Head of caudate nucleus (tissue), 42 donors: ENCODE measurements at regions not wholly inside any gene's neighbourhood (a gene's known extent, or its start where the extent isn't known, plus 50 kb on each side); places are given as distances from the start of the nearest gene placed in this dataset.
"Not testable (repeated sequence)": the region's sequence is repeated elsewhere in the genome, so short reads cannot be mapped to it uniquely, and the experiment has no call there.

Source experiments
- DNase-seq, 42 donors: peaks; one replicate each; pipeline versions ENCODE4 v3.0.0 to v3.0.0-alpha.2; 2020 to 2021; ENCODE audit warnings: mixed read lengths in 7 of 42
- intact Hi-C: fragments of 100-400 bp; cut with DNase I; formaldehyde crosslinking; loops from one replicate; pipeline ENCODE4 v1.15.0; 2022

GRCh38 chr6:103455275-103455674, 1404.4 kb downstream of the HACE1 start:
- DNase-seq, result no peak
- intact Hi-C loops, result no loop called here

- intact Hi-C loops, result no loop called here
These were observed 1450.2 kb downstream of the HACE1 start for GRCh38 chr6:103409475-103409874.

DNA sequence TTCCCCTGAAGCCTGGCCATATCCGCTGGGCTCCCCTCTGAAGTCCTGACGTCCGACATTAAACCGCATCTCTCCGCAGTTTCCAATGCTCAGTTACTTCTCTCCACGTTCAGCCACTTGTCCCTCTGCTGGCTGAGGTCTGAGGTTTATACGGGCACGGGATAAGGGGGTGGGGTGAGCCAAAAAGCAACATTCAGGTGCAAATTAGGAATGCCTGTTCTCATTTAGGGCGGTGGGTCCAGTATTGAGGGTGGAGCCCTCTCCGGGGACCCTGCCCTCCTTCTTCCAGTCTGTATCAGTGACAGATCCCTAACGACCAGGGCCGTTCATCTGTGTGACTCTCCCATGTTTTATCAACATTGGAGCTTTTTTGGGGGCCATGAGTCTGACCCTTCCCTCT, 1454.4 kb downstream of the HACE1 start:
- intact Hi-C loops, result no loop called here
- DNase-seq, result no peak

More at GRCh38 chr6:103409475-103409874, 1450.2 kb downstream of the HACE1 start:
- DNase-seq, result no peak

DNA sequence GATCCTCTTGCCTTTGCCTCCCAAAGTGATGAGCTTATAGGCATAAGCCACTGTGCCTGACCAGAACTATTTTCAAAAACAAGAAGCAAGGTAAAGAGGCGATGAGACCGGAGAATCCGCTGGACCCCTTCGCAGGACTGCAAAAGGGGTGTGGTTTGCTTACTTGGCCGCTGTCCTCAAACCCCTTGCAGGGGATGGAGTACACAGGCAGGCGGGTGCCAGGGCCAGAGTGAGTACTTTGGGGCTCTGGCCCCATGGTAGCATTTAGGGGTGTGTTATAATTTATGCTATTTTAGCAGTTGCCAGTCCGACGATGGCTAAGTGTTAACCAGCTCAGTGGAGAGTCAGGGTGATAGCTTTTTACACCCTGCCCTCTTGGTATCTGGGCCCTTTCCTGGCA, 1454.9 kb downstream of the HACE1 start:
- no peak for DNase-seq
- intact Hi-C loops, result no loop called here

DNA sequence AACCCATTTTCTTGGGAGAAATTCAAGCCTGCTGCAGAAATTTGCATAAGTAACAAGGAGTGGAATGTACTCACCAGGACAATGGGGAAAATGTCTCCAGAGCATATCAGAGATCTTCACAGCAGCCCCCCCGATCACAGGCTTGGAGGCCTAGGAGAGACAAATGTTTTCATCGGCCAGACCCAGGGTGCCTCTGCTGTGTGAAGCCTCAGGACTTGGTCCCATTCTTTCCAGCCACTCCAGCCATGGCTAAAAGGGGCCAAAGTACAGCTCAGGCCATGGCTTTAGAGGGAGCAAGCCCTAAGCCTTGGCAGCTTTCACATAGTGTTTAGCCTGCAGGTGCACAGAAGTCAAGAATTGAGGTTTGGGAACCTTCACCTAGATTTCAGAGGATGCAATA, 1463.0 kb downstream of the HACE1 start:
- DNase-seq, result no peak
- intact Hi-C loops, result no loop called here

DNA sequence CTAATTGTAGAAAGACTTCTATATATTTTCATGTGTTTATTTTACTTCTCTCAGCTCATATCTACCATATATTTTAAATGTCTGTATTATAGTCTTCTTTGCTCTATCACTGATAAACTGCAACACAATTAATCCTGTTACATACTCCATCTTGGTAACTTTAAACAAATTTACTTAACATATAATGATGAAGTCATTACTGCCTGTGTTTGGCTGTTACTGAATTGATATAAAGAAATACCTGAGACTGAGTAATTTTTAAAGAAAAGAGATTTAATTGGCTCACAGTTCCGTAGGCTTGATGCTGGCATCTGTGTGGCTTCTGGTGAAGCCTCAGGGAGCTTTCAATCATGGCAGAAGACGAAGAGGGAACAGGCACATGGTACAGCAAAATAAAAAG, 1480.4 kb downstream of the HACE1 start:
- intact Hi-C loops, result no loop called here
- no peak for DNase-seq

DNA sequence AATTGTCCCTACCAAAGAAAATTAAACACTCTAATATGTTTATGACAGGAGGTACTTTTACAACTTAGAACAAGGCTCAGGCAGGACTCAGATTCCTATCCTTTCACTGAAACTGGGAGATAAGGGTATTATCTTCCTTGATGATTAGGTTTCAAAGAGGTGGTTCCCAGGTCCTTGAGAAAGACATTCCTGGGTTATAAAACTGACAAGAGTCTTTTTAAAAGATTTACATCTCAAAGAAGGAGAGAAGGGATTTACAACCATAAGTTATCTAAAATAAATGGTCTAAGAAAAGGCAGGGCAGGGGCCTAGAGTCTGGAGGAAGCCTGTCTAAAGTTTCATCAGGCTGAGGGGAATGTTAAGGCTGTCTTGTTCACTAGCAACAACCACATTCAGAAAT, 1492.5 kb downstream of the HACE1 start:
- intact Hi-C loops, result no loop called here
- no peak for DNase-seq

DNA sequence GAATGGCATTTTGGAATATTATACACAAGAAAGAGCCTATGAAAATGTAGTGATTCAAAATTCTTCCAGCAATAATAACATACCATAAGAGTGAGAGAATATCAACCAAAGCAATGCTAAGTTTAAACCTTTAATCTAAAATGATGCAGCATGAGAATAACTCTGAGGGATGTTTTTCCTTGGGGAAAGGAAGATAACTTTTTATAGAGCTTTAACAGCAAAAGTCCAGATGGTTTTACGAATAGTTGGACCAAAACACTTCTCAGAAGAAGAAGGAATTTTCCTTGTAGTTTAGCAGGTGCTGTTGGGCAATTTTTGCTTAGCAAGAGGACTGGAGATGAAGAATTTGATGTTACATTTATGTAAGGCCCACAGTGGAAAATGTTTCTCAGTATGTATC, 1503.2 kb downstream of the HACE1 start:
- DNase-seq, result no peak
- intact Hi-C loops, result no loop called here

DNA sequence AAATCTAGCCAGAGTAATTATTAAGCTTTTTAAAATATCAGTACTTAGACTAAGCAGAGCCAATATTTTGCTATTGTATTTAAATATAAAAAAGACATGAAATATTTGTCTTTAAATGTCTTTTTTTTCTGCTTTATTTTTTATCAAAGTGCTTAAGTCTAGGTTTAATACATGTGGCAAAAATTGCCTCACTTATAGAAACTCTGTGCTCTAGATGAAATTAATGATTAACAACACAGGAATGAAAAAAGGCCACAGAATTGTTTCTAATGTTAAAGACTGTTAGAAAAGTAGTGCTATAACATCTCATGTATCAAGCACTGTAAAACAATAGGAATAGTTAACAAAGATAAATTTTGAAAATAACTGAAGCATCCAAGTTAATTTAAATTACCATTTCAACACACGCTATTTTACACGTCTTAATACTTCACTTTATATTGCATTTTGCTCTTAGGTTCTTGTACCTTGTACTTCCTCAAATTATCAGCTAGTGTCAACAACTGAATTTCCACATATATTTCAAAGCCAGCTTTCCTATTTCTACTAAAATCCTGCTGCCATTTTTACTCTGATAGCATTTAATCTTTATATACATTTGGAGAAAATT, 1515.1 kb downstream of the HACE1 start:
- DNase-seq, result no peak
- intact Hi-C loops, result no loop called here

- no peak for DNase-seq
- intact Hi-C loops, result no loop called here
These were observed 1524.3 kb downstream of the HACE1 start for GRCh38 chr6:103335412-103335811.

DNA sequence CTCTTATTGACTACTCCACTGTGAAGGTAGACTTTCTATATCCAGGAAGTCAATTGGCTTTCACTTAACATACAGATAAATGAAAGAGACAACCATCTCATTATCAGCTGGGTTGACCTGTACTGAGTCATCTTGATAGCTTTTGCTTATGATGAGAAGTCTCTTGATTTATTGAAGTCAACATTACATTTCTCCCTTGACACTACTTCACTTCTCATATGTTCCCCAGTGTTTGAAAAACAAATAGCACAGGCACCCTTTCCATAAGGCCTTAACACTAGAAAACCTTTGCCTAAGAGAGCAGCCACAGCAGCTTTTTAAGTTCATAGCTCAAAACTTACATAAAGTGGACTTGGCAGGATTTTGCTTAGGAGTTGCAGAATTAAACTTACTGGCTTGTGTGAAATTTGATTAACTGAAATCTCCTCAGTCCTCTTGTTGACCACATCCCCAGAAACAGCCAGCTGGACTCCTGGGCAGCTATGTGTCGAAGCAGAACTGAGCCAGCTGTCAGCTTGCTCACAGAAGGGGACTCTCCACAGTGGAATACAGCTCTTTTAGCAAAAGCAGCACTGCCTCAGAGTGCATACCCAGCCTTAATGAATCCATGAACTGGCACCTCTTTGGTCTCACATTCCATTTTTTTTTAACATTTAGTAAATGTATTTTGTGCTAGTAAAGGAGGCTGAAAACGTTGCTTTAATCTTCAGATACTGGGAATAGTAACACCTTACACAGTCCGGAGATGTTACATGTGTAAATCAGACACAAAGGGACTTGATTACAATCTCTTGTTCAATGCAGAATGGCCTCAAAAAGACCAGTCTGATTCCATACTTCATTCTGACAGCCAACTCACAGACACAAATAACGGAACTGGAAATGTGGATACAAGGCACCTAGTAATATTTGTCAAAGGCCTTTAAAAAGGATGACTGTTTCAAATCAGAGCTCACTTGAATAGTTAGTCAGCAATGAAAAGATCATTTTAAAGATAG, 1532.7 kb downstream of the HACE1 start:
- DNase-seq, result peak in 4 of 42 donors; percentile 3 to 23 (median 12)
- intact Hi-C loops, result no loop called here

GRCh38 chr6:103313432-103313831, 1546.3 kb downstream of the HACE1 start:
- DNase-seq, result no peak
- intact Hi-C loops, result no loop called here

GRCh38 chr6:103294376-103294775, 1565.3 kb downstream of the HACE1 start:
- intact Hi-C loops, DNase-seq: not testable (repeated sequence)

GRCh38 chr6:103284835-103285234, 1574.9 kb downstream of the HACE1 start:
- DNase-seq, result no peak
- intact Hi-C loops, result no loop called here

- intact Hi-C loops, result no loop called here
- no peak for DNase-seq
These were observed 1579.3 kb downstream of the HACE1 start for GRCh38 chr6:103280417-103280816.

DNA sequence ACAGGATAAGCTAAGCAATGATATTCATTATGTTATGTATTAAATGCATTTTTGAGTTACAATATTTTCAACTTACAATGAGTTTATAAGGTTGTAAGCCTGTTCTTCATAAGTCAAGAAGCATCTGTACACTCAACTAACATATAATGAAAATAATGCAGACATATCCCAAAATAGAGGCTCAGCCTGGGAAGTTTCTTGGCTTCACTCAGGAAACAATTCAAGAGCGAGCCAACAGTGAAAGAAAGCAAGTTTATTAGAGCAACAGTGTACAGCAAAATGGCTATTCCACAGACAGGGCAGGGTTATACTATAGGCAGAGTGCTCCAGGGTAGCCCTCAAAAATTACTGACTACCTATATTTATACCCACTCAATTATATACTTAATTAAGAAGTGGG, 1581.8 kb downstream of the HACE1 start:
- DNase-seq, result no peak
- intact Hi-C loops, result no loop called here

GRCh38 chr6:103273048-103273447, 1586.7 kb downstream of the HACE1 start:
- intact Hi-C loops, result no loop called here
- DNase-seq, result no peak

DNA sequence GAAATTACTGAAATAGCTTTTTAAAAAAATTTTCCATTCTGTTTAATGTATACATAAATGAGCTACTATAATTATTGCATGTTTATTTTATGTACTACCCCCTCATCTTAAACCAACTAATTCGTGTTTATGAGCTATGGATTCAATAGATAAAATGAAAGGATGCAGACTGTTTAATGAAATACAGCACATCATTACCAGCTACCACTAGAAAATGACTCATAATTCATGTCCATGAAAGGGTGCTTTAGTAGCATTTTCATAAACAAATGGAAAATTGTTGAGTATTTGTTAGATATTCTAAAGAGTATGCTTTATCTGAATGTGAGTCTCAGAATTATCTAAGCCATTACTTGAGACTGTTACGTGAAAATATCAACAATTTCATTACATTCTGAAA, 1590.1 kb downstream of the HACE1 start:
- no peak for DNase-seq
- intact Hi-C loops, result no loop called here

GRCh38 chr6:103268335-103268734, 1591.4 kb downstream of the HACE1 start:
- intact Hi-C loops, result no loop called here
- DNase-seq, result no peak

- intact Hi-C loops, result no loop called here
These were observed 1595.7 kb downstream of the HACE1 start for GRCh38 chr6:103264020-103264419.

GRCh38 chr6:103255132-103255531, 1604.6 kb downstream of the HACE1 start:
- peak in 2 of 42 donors; percentile 7 to 13 for DNase-seq
- intact Hi-C loops, result no loop called here

More at GRCh38 chr6:103264020-103264419, 1595.7 kb downstream of the HACE1 start:
- DNase-seq, result no peak
